GM12872 (cell line): ENCODE measurements at regions not wholly inside any gene's neighbourhood (a gene's known extent, or its start where the extent isn't known, plus 50 kb on each side); places are given as distances from the start of the nearest gene placed in this dataset.

ENCODE experiments used
- TF ChIP-seq, protein P1 (sequence below): IDR thresholded peaks from 3 replicates; pipeline ENCODE4 v1.5.1; 2011; ENCODE audit warnings: low read depth, mild to moderate bottlenecking, low read length, moderate library complexity; ENCODE audit not compliant: insufficient read depth

DNA sequence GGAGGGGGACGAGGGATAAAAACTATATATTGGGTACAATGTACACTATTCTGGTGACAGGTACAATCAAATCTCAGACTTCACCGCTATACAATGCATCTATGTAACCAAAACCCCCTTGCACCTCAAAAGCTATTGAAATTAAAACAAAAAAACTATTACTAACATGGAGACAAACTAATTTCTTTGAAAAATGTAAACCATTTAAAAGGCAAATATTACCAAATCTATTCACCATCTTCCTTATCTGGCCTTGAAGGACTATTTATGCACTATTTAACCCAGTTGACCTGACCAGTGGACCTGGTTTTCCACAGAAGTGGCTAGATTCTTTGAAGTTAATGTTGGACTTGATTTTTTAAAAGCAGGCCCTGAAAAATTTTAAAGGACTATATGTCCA lies 212.3 kb upstream of the RPS6KA3 start:
- TF ChIP-seq, protein P1, sequence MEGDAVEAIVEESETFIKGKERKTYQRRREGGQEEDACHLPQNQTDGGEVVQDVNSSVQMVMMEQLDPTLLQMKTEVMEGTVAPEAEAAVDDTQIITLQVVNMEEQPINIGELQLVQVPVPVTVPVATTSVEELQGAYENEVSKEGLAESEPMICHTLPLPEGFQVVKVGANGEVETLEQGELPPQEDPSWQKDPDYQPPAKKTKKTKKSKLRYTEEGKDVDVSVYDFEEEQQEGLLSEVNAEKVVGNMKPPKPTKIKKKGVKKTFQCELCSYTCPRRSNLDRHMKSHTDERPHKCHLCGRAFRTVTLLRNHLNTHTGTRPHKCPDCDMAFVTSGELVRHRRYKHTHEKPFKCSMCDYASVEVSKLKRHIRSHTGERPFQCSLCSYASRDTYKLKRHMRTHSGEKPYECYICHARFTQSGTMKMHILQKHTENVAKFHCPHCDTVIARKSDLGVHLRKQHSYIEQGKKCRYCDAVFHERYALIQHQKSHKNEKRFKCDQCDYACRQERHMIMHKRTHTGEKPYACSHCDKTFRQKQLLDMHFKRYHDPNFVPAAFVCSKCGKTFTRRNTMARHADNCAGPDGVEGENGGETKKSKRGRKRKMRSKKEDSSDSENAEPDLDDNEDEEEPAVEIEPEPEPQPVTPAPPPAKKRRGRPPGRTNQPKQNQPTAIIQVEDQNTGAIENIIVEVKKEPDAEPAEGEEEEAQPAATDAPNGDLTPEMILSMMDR, result no peak

- TF ChIP-seq, protein P1, result no peak
These were observed 211.3 kb upstream of the RPS6KA3 start for GRCh38 chrX:20477836-20478524.

DNA sequence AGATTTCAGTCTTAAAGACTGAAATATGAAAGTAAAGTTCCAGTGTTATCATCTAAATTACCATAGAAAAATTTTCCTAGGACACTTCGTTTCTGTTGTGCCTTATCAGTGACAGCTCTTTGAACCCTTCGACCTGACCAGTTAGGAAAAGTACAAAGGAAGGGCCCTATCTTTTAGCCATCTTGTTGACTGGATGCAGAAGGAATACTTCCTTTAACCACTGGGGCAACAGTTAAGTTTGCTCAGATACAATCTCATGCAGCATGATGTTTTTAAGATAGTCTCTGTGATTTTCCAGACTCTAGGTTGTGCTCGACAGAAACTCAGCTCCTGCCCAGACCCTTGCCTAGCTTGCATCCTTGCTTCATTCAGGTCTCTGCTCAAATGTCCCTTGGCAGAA lies 210.5 kb upstream of the RPS6KA3 start:
- TF ChIP-seq, protein P1, result no peak

- TF ChIP-seq, protein P1, result no peak
These were observed 206.0 kb upstream of the RPS6KA3 start for GRCh38 chrX:20472620-20473258.

DNA sequence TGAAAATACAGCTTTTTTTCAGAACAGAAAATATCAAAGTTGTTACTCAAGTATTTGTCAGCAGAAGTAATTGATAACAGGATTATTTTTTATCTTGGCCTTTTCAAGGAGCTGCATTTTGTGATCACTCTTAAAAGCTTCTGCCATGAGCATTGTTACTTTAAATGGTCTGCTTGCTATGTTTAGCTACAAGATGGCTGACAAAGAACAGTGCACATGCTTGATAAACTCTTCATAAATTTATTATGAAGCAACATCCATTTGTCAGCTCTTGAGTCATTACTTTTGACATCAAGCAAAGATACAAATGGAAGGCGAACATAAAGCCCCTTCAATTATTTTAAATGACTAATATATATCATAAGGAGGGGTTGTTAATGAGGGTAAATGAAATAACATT lies 205.4 kb upstream of the RPS6KA3 start:
- TF ChIP-seq, protein P1, result no peak

- TF ChIP-seq, protein P1, result no peak
These were observed 204.8 kb upstream of the RPS6KA3 start for GRCh38 chrX:20471483-20471882.

GRCh38 chrX:20463296-20464075 lies 196.8 kb upstream of the RPS6KA3 start:
- TF ChIP-seq, protein P1, result no peak
